Retinal pigment epithelial cell (primary cell): ENCODE measurements at regions not wholly inside any gene's neighbourhood (a gene's known extent, or its start where the extent isn't known, plus 50 kb on each side); places are given as distances from the start of the nearest gene placed in this dataset.

Experiments
- DNase-seq: peaks from one replicate; pipeline ENCODE4 v3.0.0-alpha.2; 2010; ENCODE audit warnings: low read depth
- H3K4me3 ChIP-seq: 2 replicates; pipeline ENCODE4 v1.5.1; 2011; ENCODE audit warnings: mild to moderate bottlenecking, low read length, control low read depth, moderate library complexity
- CTCF ChIP-seq: conservative IDR thresholded peaks from 2 replicates; pipeline ENCODE4 v1.5.1; 2011; ENCODE audit warnings: low read depth, low read length, control low read depth, inconsistent platforms

GRCh38 chr10:44512431-44513022, 127.6 kb upstream of the CXCL12 start:
- TF ChIP-seq CTCF = no peak
- no peak overlapping the region for H3K4me3 ChIP-seq
- no peak for DNase-seq

- TF ChIP-seq CTCF = no peak
- H3K4me3 ChIP-seq = no peak overlapping the region
- DNase-seq = no peak
Measured at GRCh38 chr10:44513591-44513990, 128.7 kb upstream of the CXCL12 start.

- TF ChIP-seq CTCF = no peak
- H3K4me3 ChIP-seq = no peak overlapping the region
Measured at GRCh38 chr10:44516891-44517290, 132.0 kb upstream of the CXCL12 start.

GRCh38 chr10:44517635-44518034, 132.7 kb upstream of the CXCL12 start:
- no peak for DNase-seq
- TF ChIP-seq CTCF = peak; percentile 19
- H3K4me3 ChIP-seq = no peak overlapping the region

More at GRCh38 chr10:44516891-44517290, 132.0 kb upstream of the CXCL12 start:
- no peak for DNase-seq

- DNase-seq = no peak
- H3K4me3 ChIP-seq = no peak overlapping the region
- no peak for TF ChIP-seq CTCF
Measured at GRCh38 chr10:44519361-44519760, 134.5 kb upstream of the CXCL12 start.

- H3K4me3 ChIP-seq = no peak overlapping the region
- no peak for DNase-seq
- TF ChIP-seq CTCF = no peak
Measured at GRCh38 chr10:44520651-44521050, 135.8 kb upstream of the CXCL12 start.

- no peak for DNase-seq
- no peak for TF ChIP-seq CTCF
- no peak overlapping the region for H3K4me3 ChIP-seq
Measured at GRCh38 chr10:44539178-44539577, 154.3 kb upstream of the CXCL12 start.
